NCI-H1417 treated with DMSO at 0.1 percent for 48 hours (cell line): ENCODE measurements at regions not wholly inside any gene's neighbourhood (a gene's known extent, or its start where the extent isn't known, plus 50 kb on each side); places are given as distances from the start of the nearest gene placed in this dataset.
"Not testable (repeated sequence)": the region's sequence is repeated elsewhere in the genome, so short reads cannot be mapped to it uniquely, and the experiment has no call there.

Experiments used
- DNase-seq: peaks from one replicate; lab custom pipeline; 2025; lab: John Stamatoyannopoulos, UW

DNA sequence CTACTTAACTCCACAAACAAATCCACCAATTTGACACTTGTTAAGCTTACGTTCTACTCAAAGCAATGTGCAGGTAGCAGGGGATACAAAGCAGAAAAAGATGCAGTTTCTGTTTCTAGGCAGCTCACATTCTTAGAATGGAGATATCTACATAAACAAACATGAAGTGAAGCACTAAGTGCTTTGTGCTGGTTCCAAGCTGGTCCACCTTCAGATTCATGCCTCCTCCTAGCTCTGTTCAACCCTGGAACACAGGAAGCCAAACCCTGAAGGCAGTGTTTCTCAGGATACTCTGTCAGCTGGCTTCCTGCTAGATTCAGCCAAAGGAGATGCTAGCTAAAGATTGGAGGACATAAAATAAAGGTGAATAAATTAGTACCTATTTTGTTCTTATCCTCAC lies 55.3 kb upstream of the NOL4 start:
- DNase-seq: no peak

DNA sequence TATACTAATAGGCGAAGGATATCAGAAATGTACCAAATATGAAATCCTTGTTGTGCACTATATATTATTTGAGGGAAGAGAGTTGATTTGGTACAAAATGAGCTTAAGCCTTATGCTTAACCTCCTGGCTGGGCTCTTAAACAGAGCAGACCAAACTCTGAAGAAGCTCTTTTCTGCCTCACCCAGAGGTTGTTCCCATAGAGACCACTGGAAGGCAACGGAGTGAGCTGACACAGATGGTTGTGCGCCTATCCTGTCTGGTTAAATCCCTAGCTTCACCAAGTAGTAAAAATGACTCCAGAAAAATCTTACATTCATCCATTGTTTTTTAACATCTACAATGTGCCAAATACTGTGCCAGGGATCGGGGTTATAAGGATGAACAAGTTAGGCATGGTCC lies 55.9 kb upstream of the NOL4 start:
- no peak for DNase-seq

DNA sequence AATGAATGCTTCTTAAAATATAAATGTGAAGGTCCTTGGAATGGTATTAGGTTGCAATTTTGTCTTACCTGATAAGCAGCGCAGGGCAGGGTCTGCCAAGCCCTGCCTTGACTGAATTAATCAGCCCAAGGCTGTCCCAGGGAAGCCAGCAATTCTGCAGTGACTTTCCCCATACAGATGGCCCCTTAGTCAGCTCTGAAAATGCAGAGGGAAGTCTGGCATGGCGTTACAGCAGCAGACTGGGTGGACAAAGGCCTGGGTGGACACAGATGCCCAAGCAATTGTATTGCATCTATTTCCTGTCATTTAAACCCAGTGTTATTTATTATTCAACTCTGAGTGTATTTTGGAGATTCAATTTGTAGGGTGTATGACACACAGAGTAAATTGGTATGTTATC lies 56.6 kb upstream of the NOL4 start:
- no peak for DNase-seq

DNA sequence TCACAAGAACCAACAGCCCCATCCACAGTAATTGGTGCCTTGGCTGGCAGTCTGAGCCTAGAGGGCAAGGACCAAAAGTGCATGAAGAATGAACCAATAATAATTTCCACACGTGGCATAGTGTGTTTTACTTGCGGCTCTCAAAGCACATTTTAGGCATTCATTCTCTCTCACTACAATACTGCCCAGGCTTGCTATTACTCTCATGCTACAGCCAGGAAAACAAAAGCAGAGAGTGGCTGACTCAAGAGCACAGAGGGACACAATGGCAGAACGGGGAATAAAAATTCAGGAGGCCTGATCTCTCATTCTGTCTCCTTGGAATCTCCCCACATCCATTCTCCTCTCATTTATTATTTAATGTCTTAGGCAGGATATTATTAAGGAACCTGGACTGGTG lies 57.0 kb upstream of the NOL4 start:
- DNase-seq: peak; percentile 93

DNA sequence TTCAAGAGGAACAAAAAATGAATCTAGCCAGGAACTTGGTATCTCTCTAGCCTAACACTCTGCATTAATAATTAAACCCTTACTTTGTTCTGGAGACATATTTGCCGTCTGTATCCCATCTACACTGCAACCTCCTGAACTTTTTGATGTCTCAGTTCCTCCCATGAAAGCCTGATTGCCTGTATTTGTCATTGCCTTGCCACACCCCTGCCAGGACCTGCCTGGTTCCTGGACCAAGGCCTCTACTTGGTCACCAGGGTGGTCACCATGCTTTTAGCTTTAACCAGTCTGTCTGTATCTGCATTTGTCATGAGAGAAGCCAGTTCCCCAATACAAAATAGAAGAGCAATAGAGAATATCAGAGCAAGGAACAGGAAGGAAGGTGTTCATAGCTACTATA lies 58.8 kb upstream of the NOL4 start:
- DNase-seq: no peak

DNA sequence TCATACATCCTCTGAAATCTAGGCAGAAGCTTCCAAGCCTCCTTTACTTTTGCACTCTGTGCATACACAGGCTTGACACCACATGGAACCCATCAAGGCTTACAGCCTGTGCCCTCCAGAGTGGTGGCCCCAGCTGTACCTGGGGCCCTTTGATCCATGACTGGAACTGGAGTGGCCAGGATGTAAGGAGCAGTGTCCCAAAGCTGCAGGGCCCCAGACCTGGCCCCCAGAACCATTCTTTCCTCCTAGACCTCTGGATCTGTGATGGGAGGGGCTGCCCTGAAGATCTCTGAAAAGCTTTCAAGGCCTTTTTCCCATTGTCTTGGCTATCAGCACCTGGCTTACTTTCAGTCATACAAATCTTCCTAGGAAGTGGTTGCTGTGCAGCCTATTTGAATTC lies 63.1 kb upstream of the NOL4 start:
- DNase-seq: no peak

DNA sequence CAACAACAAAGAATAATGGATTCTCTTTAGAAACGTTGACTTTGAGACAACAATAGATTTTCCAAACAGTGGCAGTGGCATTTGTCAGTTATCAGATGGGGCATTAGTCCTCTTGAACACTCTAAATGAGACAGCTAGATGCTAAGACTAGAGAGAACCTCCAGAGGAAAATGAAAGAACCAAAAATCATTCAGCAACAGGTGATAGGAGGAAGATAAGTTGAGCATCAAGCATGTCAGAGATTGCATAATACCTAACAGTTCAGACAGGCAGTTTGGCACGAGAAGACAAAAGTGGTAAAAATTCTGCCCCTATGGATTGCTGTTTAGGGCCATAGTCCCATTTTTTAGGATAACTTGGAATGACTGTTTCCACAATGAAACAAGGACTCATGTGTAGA lies 67.9 kb upstream of the NOL4 start:
- no peak for DNase-seq

DNA sequence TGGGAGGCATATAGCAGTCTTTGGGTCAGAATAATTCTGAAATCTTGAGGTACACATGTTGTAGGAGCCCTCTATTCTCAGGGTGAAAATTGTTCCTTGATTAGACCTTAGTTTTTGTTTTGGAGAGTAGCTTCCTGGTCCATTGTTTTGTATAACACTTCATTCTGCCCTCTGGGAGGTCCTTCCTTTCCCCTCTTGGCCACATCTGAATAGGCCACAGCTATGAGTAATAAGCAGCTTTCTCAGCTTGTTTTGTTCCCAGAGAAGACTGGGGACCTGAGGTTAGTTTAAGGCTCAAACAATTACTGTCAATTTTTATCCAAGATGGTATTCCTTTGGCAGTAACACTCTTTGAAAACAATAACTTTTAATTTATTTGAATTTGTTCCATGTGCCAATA lies 72.6 kb upstream of the NOL4 start:
- no peak for DNase-seq

DNA sequence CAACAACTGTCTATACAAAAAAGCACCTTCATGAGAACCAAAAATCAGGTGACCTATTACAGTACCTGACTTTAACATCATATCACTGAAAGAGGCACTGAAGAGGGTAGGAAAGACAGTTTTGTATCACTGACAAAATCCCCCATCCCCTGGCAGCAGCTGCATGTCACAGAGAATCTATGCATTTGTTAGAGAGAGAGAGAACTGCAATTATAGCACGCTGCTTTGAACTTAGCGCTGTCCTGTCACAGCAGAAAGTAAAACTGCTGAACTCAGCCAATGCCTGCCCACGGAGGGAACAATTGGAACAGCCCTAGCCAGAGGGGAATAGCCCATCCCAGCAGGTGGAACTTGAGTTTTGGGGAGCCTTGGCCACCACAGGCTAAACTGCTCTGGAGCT lies 75.1 kb upstream of the NOL4 start:
- DNase-seq: no peak

DNA sequence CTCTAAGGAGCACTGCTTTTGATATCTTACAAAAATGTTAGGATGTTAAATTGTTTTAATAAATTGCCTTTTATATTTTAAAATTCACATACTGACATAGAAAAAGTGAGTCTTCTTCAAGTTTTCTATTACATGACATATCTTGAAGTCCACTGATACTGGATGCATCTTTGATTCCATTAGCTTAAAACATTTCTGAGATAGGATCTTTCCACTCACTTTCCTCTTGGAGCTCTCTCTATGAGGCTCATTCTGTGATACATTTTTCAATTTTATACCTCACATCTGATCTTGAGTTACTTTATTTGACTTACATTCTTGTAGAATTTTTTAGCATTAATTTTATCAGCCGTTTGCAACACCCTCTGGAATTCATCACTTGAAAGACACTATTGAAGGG lies 86.8 kb upstream of the NOL4 start:
- DNase-seq: no peak

DNA sequence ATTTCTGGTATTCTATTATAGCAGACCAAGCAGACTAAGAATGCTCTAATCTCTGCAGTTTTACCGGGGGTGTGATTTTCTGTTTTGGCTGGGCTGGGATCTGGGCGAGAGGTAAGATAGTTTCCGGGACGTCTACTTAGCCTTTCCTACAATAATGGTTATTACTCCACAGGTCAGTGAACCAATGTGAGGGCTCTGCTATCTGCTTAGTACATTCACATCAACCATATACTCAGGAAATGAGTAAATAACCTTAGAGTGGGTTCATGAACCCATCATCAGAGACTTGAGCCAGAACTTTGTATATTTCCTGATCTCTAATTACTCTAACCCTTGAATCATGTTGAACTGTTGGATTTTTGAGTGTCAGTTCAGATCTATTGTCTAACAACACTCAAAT lies 90.1 kb upstream of the NOL4 start:
- no peak for DNase-seq

DNA sequence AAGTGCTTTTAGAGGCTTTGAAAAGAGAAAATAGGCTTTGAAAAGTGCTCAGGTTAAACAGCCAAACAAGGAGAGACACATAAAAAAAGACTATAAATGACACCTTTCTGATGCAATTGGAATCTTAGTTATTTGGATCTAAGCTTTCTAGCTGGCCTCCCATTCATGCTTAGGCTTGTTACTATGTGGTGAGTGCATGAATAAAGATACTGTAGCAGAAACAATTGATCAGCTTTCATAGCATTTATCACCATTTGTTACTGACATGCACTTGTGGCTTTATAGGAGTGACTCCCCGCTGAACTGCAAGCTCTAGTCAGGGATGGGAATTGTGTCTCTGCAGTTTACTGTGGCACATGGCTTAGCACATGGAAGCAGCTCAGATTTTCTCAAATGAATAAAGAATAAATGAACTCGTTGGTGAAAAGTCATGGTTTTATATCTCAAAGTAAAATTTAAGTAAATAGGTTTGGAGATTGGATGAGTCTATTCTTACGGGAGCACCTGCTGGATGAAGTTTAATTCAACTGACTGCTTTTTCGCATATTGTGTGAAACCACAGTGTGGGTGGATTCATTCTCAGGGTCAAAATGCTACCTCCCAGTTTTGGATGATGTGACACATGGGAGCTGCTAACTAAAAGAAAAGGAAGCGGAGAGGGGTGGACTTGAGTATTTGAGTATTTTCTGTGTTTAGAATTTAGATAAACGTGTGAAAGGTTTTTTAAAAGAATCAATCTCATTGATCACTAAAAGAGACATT lies 91.1 kb upstream of the NOL4 start:
- DNase-seq: no peak

DNA sequence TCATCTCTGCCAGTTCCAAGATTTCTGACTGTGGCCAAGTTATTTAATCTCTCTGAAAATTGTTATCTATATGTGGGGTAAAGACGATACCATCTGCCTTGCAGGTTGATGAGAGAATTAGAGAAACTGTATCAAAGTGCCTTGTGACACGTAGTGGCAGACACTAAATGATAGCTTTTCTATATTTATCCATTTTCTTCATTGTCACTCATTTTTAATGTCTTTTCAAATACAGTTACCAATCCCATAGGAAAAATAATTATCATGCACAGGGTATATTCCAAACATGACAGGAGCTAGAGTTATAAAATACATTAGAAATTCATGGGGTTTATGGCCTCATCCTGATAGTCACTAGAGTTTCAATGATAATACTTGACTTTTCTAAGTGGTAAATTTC lies 95.6 kb upstream of the NOL4 start:
- no peak for DNase-seq

DNA sequence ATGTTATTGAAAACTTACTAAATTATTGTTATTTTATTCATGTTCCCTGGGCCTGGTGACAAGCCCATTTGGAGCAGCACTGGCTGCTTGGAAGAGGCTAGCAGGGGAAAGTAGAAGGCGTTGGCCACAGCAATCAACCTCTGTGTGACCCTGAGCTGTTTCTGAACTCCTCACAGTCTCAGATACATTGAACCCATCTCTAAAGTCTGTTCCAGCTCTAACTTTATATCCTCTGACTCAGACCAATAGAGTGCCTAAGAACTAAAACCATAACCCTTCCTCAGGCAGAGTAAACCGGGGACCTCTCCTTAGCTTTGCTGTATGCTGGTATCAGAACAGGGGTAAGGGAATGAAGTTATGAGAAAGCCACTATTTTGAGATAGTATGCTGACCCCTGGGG lies 96.4 kb upstream of the NOL4 start:
- DNase-seq: no peak

DNA sequence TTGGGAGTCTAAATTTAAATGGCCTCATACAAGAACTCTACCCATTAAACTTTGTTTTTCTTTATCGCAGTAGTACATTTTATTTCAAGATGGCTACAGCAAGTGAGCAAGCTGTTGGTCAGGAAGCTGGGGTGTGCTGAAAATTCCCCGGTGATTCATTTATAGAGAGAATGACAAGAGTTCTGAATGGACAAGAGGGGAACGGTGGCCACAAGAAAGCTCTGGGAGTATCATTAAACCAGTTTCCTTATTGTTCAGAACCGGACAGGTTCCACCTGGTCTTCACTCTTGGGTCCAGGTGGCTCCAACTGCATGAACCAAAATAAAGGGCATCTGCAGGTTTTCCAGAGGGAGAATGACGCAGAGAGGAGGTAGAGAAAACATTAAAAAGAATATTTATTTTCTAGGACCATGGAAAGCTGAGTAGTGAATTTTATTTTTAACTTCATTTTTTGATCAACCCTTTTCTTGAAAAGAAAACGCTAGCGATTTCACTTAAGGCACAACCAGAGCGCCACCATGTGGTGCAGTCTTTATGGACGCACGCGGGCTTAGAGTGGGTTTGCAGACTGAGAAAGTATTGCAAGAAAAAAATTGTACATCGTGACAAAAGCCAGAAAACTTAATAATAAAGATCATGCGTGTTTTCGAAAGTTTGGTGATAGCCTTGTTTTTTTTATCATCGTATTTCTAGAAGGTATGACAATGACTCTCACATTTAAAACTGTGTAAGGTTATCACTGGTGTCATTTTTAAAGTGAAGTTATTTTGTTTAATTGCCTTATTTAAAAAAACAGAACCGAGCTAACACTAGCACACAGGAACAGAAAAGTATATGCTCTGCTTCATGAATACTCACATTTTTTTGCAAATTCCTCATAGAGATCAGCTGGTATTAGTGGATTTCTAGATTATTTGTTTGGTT lies 97.9 kb upstream of the NOL4 start:
- peak; percentile 38 for DNase-seq

DNA sequence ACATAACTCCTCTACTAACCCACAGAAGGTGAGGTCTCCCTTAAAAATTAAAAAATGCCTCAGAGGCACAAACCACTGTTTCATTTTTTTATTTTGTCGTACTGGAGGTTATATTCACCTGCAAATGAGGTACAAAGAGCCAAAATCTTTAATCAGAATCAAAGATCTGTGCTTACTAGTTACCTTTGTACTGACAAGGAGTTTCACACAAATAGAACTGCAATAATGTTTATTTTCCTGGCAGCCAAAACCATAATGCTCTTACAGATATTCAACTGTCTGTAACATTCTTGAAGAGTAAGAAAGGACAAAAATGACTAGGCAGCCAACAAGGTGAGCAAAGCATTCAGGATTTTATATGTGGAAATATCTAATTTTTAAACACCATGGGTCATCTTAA lies 105.1 kb upstream of the NOL4 start:
- no peak for DNase-seq

DNA sequence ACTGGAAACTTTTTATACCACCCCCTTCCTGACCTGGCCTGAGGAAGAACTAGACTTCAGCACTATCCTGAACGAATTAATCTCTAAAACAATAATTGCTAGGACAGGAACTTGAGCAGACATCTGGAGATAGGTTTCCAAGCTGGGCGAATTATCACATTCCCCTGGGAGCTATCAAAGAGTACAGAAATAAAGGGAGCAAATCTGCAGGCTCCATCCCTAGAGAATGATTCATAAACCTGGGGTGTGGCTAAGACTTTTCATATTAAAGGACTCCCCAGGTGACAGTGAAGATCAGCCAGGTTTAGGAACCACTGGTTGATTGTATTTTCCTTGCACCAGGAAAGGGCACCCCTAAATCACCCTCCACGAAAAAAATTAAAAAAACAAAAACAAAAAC lies 105.6 kb upstream of the NOL4 start:
- DNase-seq: no peak

DNA sequence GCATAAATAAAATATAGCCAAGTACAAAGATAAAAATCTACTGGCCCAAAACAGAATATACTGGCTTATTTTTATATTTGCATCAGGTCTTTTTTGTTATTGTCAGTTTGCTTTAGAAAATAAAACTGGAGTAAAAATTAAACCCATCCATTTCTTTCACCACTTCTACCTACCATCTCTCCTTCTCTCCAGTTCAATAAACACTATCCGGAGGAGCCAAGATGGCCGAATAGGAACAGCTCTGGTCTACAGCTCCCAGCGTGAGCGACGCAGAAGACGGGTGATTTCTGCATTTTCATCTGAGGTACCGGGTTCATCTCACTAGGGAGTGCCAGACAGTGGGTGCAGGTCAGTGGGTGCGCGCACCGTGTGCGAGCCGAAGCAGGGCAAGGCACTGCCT lies 106.2 kb upstream of the NOL4 start:
- not testable (repeated sequence) for DNase-seq

DNA sequence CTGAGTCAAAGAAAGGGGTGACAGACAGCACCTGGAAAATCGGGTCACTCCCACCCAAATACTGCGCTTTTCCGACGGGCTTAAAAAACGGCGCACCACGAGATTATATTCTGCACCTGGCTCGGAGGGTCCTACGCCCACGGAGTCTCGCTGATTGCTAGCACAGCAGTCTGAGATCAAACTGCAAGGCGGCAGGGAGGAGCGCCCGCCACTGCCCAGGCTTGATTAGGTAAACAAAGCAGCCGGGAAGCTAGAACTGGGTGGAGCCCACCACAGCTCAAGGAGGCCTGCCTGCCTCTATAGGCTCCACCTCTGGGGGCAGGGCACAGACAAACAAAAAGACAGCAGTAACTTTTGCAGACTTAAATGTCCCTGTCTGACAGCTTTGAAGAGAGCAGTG lies 106.6 kb upstream of the NOL4 start:
- not testable (repeated sequence) for DNase-seq

DNA sequence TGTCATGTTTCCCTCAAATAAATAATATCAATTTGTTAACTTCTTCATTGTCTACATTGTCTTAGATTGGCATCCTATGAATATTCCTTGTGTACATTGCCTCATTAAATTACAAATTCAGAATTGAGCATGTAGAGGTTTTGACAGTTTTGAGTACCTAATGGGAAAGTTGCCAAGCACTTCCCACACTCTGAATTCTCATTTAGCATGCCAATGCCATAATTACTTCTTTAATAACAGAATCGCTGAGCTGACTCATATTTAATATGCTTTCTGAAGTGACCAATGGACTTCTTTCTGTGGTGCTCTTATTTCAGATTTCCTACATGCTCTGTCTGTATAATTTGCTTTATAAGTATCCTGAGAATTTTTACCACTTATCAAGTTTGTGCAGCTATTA lies 114.4 kb upstream of the NOL4 start:
- DNase-seq: peak; percentile 98

DNA sequence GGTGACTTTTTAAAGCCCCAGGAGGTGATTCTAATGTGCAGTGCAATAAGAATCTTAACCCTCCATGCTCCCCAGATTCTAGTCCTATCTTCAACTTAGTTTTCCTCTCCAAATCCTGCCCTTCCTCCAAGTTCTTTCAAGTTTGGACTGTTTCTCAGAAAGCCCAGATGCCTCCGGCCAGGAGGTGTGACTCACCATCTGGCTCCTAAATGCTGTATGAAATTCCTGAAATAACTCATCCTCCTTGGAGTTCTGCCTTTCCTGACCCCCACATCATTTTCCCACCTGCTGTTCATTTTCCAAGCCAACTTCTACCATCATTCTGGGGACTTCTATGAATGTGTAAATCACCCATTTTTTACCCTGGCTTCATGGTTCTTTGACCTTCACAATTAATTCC lies 118.2 kb upstream of the NOL4 start:
- no peak for DNase-seq

DNA sequence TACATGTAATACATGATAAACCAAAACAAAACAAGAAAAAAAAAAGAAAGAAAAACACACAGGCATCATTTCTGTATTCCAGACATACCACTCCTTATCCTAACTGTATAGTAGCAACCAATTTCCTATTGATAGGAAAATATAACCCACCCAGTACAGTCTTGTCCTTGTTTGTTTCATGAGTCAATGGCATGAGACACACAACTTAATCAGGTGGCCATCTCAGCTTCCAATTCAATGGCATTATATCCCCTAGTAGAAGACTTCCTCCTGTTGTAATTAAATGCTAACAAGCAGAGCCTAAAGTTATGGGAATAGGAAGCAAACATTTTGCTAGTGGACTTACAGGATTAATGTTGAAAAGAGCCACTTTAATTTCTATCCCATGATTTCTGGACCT lies 121.0 kb upstream of the NOL4 start:
- DNase-seq: no peak

DNA sequence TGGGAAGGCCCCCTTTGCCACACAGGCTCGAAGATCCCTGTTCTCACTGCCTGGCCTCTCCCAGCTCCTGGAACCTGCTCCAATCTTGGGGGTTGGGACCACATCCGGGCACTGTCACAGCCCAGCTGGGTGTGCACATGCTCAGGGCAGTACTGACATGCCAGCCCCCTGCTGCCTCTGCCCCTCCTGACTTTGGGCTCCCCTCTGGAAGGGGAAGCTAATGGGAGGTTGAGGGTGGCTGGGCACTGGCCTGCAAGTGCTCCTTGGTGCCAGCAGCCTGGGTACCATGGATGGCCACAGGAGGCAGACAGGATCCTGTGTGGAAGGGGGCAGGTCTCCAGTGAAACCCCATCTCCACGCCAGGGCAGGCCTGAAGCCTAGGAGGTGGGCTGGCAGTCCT lies 126.1 kb upstream of the NOL4 start:
- DNase-seq: no peak
